HEK293 (cell line): ENCODE measurements at regions not wholly inside any gene's neighbourhood (a gene's known extent, or its start where the extent isn't known, plus 50 kb on each side); places are given as distances from the start of the nearest gene placed in this dataset.
A peak's percentile ranks its signal among the peaks of the same experiment; 100 is the strongest.

Experiments
- CTCF ChIA-PET: fragments of 350-600 bp; formaldehyde crosslinking; extraction: SDS; loops from one replicate; lab custom pipeline; 2021; ENCODE audit warnings: antibody characterized with exemption; lab: Yijun Ruan, JAX
- POLR2A ChIA-PET: fragments of 300-600 bp; formaldehyde crosslinking; extraction: SDS; loops from one replicate; lab custom pipeline; 2020; ENCODE audit warnings: antibody characterized with exemption, inconsistent platforms; lab: Yijun Ruan, JAX
- H3K27ac ChIP-seq: fragments of 200-500 bp; sonication (Bioruptor generic); 2 replicates; pipeline ENCODE4 v1.5.1; 2014; ENCODE audit warnings: low read depth, low read length, control low read depth, inconsistent platforms; ENCODE audit errors: extremely low read depth
- H3K36me3 ChIP-seq, 2 experiments: fragments of 200-500 bp in 1 of 2; sonication (Bioruptor generic) in 1 of 2; 1 replicate in 1 of 2; 2 replicates in 1 of 2; pipeline ENCODE4 v1.5.1; 2014 to 2017; ENCODE audit warnings: inconsistent platforms in 2 of 2, low read length in 2 of 2; ENCODE audit not compliant: control insufficient read depth in 2 of 2, insufficient read depth in 1 of 2
- H3K4me1 ChIP-seq: fragments of 200-500 bp; sonication (Bioruptor generic); 2 replicates; pipeline ENCODE4 v1.5.1; 2014; ENCODE audit warnings: mild to moderate bottlenecking, low read length, inconsistent platforms; ENCODE audit not compliant: control insufficient read depth, insufficient read depth
- H3K4me3 ChIP-seq: 2 replicates; pipeline ENCODE4 v1.5.1; 2011; ENCODE audit warnings: low read depth, mild to moderate bottlenecking, control low read depth, low read length, moderate library complexity
- H3K9me3 ChIP-seq: fragments of 200-500 bp; sonication (Bioruptor generic); 2 replicates; pipeline ENCODE4 v1.5.1; 2014; ENCODE audit warnings: low read depth, low read length, inconsistent platforms; ENCODE audit not compliant: control insufficient read depth, insufficient read depth
- ATF2 ChIP-seq: fragments of 450-650 bp; formaldehyde crosslinking; IDR thresholded peaks from 2 replicates; pipeline ENCODE4 v1.5.1; 2016; ENCODE audit warnings: missing biosample characterization, missing genetic modification characterization, low read depth
- MZF1 ChIP-seq: fragments of 450-650 bp; formaldehyde crosslinking; IDR thresholded peaks from 2 replicates; pipeline ENCODE4 v1.5.1; 2017; ENCODE audit warnings: missing biosample characterization, missing genetic modification characterization, borderline replicate concordance
- PRDM4 ChIP-seq: fragments of 450-650 bp; formaldehyde crosslinking; IDR thresholded peaks from 2 replicates; pipeline ENCODE4 v1.5.1; 2017; ENCODE audit warnings: missing biosample characterization, missing genetic modification characterization
- WT1 ChIP-seq: fragments of 450-650 bp; formaldehyde crosslinking; IDR thresholded peaks from 2 replicates; pipeline ENCODE4 v1.5.1; 2016; ENCODE audit warnings: missing biosample characterization, missing genetic modification characterization
- ZBTB20 ChIP-seq: fragments of 450-650 bp; formaldehyde crosslinking; IDR thresholded peaks from 2 replicates; pipeline ENCODE4 v1.5.1; 2016; ENCODE audit warnings: missing biosample characterization, missing genetic modification characterization
- ZBTB8A ChIP-seq: fragments of 450-650 bp; formaldehyde crosslinking; IDR thresholded peaks from 2 replicates; pipeline ENCODE4 v1.5.1; 2016; ENCODE audit warnings: missing biosample characterization, missing genetic modification characterization
- ZFHX2 ChIP-seq: fragments of 450-650 bp; formaldehyde crosslinking; conservative IDR thresholded peaks from 2 replicates; pipeline ENCODE4 v1.5.1; 2016; ENCODE audit warnings: missing biosample characterization, missing genetic modification characterization
- ZNF146 ChIP-seq: fragments of 450-650 bp; formaldehyde crosslinking; IDR thresholded peaks from 2 replicates; pipeline ENCODE4 v1.5.1; 2016; ENCODE audit warnings: missing biosample characterization, missing genetic modification characterization
- ZNF341 ChIP-seq: fragments of 450-650 bp; formaldehyde crosslinking; IDR thresholded peaks from 2 replicates; pipeline ENCODE4; 2016; ENCODE audit warnings: low read depth, missing biosample characterization, missing genetic modification characterization
- ZNF433 ChIP-seq: fragments of 450-650 bp; formaldehyde crosslinking; IDR thresholded peaks from 2 replicates; pipeline ENCODE4 v1.5.1; 2016; ENCODE audit warnings: missing biosample characterization, missing genetic modification characterization, low read depth
- ZNF449 ChIP-seq: fragments of 450-650 bp; formaldehyde crosslinking; IDR thresholded peaks from 2 replicates; pipeline ENCODE4 v1.5.1; 2017; ENCODE audit warnings: missing biosample characterization, mild to moderate bottlenecking, missing genetic modification characterization, moderate library complexity
- ZNF513 ChIP-seq: fragments of 450-650 bp; IDR thresholded peaks from 2 replicates; pipeline ENCODE4 v1.5.1; 2018; ENCODE audit warnings: missing biosample characterization, missing genetic modification characterization
- ZNF549 ChIP-seq: fragments of 450-650 bp; IDR thresholded peaks from 2 replicates; pipeline ENCODE4 v1.5.1; 2018; ENCODE audit warnings: missing biosample characterization, missing genetic modification characterization, mild to moderate bottlenecking, inconsistent platforms, moderate library complexity
- ZNF600 ChIP-seq: fragments of 450-650 bp; formaldehyde crosslinking; IDR thresholded peaks from 2 replicates; pipeline ENCODE4 v1.5.1; 2016; ENCODE audit warnings: missing biosample characterization, missing genetic modification characterization
- ZNF664 ChIP-seq: fragments of 450-650 bp; formaldehyde crosslinking; IDR thresholded peaks from 2 replicates; pipeline ENCODE4 v1.5.1; 2016; ENCODE audit warnings: missing biosample characterization, missing genetic modification characterization
- ZNF670 ChIP-seq: fragments of 450-650 bp; formaldehyde crosslinking; IDR thresholded peaks from 2 replicates; pipeline ENCODE4 v1.5.1; 2016; ENCODE audit warnings: missing biosample characterization, missing genetic modification characterization, low read depth
- ZNF792 ChIP-seq: fragments of 450-650 bp; formaldehyde crosslinking; IDR thresholded peaks from 2 replicates; pipeline ENCODE4 v1.5.1; 2016; ENCODE audit warnings: missing biosample characterization, missing genetic modification characterization
- TF ChIP-seq, protein P1 (sequence below): fragments of 450-650 bp; formaldehyde crosslinking; IDR thresholded peaks from 2 replicates; pipeline ENCODE4 v1.5.1; 2017; ENCODE audit warnings: missing biosample characterization, missing genetic modification characterization

GRCh38 chr1:229136822-229137221 lies 134.1 kb upstream of the RAB4A start (continued):
- TF ChIP-seq PRDM4 (tag by site-specific recombination) (no peak), ZNF433 (tag by site-specific recombination) (no peak), ZNF549 (no peak), ZNF449 (tag by site-specific recombination) (no peak), ZNF341 (tag by site-specific recombination) (no peak), MZF1 (tag by site-specific recombination) (no peak)
- TF ChIP-seq, protein P1, sequence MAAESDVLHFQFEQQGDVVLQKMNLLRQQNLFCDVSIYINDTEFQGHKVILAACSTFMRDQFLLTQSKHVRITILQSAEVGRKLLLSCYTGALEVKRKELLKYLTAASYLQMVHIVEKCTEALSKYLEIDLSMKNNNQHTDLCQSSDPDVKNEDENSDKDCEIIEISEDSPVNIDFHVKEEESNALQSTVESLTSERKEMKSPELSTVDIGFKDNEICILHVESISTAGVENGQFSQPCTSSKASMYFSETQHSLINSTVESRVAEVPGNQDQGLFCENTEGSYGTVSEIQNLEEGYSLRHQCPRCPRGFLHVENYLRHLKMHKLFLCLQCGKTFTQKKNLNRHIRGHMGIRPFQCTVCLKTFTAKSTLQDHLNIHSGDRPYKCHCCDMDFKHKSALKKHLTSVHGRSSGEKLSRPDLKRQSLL (tag by site-specific recombination), result no peak

- CTCF ChIA-PET, result interaction anchor here (1.2 to 1.6 kb wide), 2 partner anchors 9 to 90 kb away, joined by 3 to 5 read pairs; no protein-coding TSS in a partner anchor
- H3K27ac ChIP-seq, result no peak overlapping the region
- H3K4me3 ChIP-seq, result no peak overlapping the region
- H3K36me3 ChIP-seq, result no peaks in the 10 kb centered on the region
- peaks cover 11% of the 10 kb centered on the region for H3K4me1 ChIP-seq
- TF ChIP-seq ZNF664 (tag by site-specific recombination) (no peak), ZFHX2 (tag by site-specific recombination) (0 out of 2 replicates have a peak, but pooled peaks have one; percentile 7)
- POLR2A ChIA-PET, result no interaction called here
- H3K9me3 ChIP-seq, result no peaks in the 10 kb centered on the region
Observed at GRCh38 chr1:229137271-229137670, 133.6 kb upstream of the RAB4A start.

DNA sequence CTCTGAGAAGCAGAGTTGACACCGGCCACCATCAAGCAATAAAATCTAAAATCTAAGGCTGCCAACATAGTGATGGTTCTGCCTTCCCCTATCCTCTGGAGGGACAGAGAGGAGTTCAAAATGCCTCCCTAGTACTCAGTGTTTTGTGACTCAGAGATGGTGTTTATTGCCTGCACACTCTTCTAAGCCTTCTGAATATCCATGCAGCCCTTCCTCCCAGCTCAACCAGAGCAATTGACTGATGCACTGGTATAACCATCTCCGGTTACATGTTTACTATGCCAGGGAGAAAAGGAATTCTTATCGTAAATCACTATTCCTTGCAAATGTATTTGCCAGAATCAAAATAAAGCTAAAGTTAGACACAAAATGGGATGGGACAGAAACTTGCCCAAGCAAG lies 132.9 kb upstream of the RAB4A start:
- H3K4me3 ChIP-seq, result no peak overlapping the region
- ChIA-PET POLR2A (no interaction called here), CTCF (interaction anchor here (0.7 to 1.6 kb wide), 3 partner anchors 10 to 102 kb away, joined by 3 to 5 read pairs (median 3); no protein-coding TSS in a partner anchor)

More for the DNA sequence above, 132.9 kb upstream of the RAB4A start:
- Histone ChIP-seq H3K36me3 (no peaks in the 10 kb centered on the region), H3K9me3 (no peaks in the 10 kb centered on the region), H3K4me1 (peaks cover 11% of the 10 kb centered on the region), H3K27ac (no peak overlapping the region)
- TF ChIP-seq ZBTB20 (peak; percentile 38; the same call in 1 of the 2 replicates), ZBTB8A (tag by site-specific recombination) (no peak), ZNF146 (tag by site-specific recombination) (no peak), ATF2 (tag by site-specific recombination) (no peak), ZNF513 (tag by site-specific recombination) (0 out of 2 replicates have a peak, but pooled peaks have one; percentile 10), ZNF670 (tag by site-specific recombination) (no peak), WT1 (peak; percentile 70), ZNF792 (tag by site-specific recombination) (peak; percentile 49; the same call in 1 of the 2 replicates), ZNF600 (tag by site-specific recombination) (no peak)
